Lower leg skin (tissue), 3 donors: ENCODE measurements at regions not wholly inside any gene's neighbourhood (a gene's known extent, or its start where the extent isn't known, plus 50 kb on each side); places are given as distances from the start of the nearest gene placed in this dataset.

Experiments used
- POLR2A ChIP-seq, 2 donors: fragments of 450-650 bp; IDR thresholded peaks; one replicate each; pipeline ENCODE4 v1.6.1; 2016 to 2017; ENCODE audit warnings: antibody characterized with exemption in 2 of 2, mild to moderate bottlenecking in 1 of 2, moderate library complexity in 1 of 2
- TF ChIP-seq, protein P1 (sequence below), 3 donors: fragments of 450-650 bp; IDR thresholded peaks; one replicate each; pipeline ENCODE4 v1.5.1; 2016; ENCODE audit warnings: antibody characterized with exemption in 3 of 3, mild to moderate bottlenecking in 3 of 3, moderate library complexity in 2 of 3

DNA sequence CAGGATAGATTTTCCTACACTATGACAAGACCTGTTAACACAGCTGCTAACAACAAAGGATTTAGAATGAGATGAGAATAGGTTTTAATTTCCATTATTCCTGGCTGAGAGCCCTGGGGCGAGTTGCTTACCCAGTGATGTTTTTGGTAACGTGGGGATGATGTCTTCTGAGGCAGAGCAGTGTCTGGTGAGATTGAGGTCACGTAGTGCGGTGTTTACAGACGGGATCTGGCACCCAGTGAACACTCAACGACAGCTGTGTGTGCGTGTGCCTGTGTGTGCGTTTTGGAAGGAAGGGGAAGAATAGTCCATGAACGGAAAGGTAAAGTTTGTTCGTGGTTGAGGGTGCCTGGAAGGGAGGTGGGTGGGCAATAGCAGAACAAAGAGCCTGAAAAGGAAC lies 384.7 kb downstream of the C6orf118 start:
- TF ChIP-seq, protein P1, sequence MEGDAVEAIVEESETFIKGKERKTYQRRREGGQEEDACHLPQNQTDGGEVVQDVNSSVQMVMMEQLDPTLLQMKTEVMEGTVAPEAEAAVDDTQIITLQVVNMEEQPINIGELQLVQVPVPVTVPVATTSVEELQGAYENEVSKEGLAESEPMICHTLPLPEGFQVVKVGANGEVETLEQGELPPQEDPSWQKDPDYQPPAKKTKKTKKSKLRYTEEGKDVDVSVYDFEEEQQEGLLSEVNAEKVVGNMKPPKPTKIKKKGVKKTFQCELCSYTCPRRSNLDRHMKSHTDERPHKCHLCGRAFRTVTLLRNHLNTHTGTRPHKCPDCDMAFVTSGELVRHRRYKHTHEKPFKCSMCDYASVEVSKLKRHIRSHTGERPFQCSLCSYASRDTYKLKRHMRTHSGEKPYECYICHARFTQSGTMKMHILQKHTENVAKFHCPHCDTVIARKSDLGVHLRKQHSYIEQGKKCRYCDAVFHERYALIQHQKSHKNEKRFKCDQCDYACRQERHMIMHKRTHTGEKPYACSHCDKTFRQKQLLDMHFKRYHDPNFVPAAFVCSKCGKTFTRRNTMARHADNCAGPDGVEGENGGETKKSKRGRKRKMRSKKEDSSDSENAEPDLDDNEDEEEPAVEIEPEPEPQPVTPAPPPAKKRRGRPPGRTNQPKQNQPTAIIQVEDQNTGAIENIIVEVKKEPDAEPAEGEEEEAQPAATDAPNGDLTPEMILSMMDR (IDR thresholded peaks at IDR 0.05), result no peak
- TF ChIP-seq POLR2A (IDR thresholded peaks at IDR 0.05), result no peak
